ENCODE measurements at regions not wholly inside any gene's neighbourhood (a gene's known extent, or its start where the extent isn't known, plus 50 kb on each side); places are given as distances from the start of the nearest gene placed in this dataset.

DNA sequence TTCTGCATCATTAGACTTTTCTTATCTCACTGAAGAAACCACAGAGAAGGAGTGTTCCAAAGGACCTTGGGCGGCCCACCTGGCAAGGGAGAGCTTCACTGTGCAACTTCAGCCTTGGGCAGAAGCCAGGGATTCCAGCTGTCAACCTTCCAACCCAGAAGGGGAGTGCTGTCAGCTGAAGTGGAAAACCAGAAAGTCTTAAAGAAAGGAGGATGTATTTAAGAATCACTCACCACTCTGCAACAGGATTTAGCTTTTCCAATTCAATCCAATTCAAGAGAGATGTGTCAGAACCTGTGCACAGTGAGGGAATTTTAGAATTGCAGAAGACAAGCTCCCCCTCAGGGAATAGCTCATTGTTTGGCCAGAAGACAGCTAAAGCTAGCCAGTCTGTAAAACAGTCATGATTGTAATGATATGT is 553.7 kb downstream of the CD83 start:
- TF ChIP-seq, protein P1, sequence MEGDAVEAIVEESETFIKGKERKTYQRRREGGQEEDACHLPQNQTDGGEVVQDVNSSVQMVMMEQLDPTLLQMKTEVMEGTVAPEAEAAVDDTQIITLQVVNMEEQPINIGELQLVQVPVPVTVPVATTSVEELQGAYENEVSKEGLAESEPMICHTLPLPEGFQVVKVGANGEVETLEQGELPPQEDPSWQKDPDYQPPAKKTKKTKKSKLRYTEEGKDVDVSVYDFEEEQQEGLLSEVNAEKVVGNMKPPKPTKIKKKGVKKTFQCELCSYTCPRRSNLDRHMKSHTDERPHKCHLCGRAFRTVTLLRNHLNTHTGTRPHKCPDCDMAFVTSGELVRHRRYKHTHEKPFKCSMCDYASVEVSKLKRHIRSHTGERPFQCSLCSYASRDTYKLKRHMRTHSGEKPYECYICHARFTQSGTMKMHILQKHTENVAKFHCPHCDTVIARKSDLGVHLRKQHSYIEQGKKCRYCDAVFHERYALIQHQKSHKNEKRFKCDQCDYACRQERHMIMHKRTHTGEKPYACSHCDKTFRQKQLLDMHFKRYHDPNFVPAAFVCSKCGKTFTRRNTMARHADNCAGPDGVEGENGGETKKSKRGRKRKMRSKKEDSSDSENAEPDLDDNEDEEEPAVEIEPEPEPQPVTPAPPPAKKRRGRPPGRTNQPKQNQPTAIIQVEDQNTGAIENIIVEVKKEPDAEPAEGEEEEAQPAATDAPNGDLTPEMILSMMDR (IDR thresholded peaks at IDR 0.05): no peak

DNA sequence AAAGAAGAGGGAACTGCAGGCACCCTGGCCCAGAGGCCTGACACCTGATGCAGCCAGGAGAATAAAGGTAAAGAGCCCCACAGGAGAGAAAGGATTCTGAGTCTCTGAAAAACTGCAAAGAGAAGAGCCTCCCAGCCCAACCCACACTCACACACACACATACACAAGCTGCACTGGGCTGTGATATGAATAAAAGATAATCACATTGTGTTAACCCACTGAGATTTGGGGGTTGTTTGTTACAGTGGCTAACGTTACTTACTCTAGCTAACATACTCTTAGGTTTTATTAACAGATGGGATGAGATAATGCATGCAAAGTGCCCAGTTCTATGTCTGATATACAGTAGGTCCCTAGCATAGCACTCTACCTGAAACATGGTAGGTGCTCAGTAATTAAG is 554.4 kb downstream of the CD83 start:
- TF ChIP-seq, protein P1 (IDR thresholded peaks at IDR 0.05): no peak

GRCh38 chr6:14673201-14673600 is 555.6 kb downstream of the CD83 start:
- TF ChIP-seq, protein P1 (IDR thresholded peaks at IDR 0.05): no peak

GRCh38 chr6:14674458-14674857 is 556.9 kb downstream of the CD83 start:
- TF ChIP-seq, protein P1 (IDR thresholded peaks at IDR 0.05): no peak

- TF ChIP-seq, protein P1 (IDR thresholded peaks at IDR 0.05): no peak
Measured at GRCh38 chr6:14674867-14675648, 557.5 kb downstream of the CD83 start.

DNA sequence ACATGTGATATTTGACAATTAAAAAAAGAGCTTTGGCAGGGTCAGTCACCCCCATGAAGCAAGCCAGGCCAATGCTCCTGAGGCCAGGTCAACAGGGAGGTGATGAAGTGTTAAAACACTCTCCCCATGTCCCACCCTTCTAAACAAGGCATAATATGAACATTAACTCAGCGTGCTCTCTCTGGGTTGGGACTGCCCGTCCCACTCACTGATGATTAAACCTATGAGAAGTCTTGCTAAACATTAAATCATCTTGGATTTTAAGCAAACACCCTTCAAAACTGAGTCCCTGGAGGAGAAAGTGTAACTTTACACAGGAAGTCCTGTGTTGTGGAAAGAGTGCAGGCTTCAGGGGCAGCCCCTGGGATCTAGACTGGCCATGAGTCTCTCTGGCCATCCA is 558.5 kb downstream of the CD83 start:
- TF ChIP-seq, protein P1 (IDR thresholded peaks at IDR 0.05): no peak

GRCh38 chr6:14676977-14677781 is 559.6 kb downstream of the CD83 start:
- TF ChIP-seq, protein P1 (IDR thresholded peaks at IDR 0.05): no peak
